Duodenal mucosa (tissue), 2 donors: ENCODE measurements at regions not wholly inside any gene's neighbourhood (a gene's known extent, or its start where the extent isn't known, plus 50 kb on each side); places are given as distances from the start of the nearest gene placed in this dataset.

Source experiments
- H3K27ac ChIP-seq: one replicate; pipeline ENCODE4 v1.7.0; 2013; ENCODE audit warnings: low read depth, low read length
- H3K27me3 ChIP-seq, 2 donors: one replicate each; pipeline ENCODE4 v1.7.0; 2013; ENCODE audit warnings: low read length in 2 of 2, control low read depth in 1 of 2; ENCODE audit not compliant: insufficient read depth in 2 of 2, control insufficient read depth in 1 of 2
- H3K36me3 ChIP-seq, 2 donors: one replicate each; pipeline ENCODE4 v1.7.0; 2013; ENCODE audit warnings: low read length in 2 of 2, control low read depth in 1 of 2; ENCODE audit not compliant: insufficient read depth in 2 of 2, control insufficient read depth in 1 of 2
- H3K4me1 ChIP-seq, 2 donors: one replicate each; pipeline ENCODE4 v1.7.0; 2013; ENCODE audit warnings: low read length in 2 of 2, control low read depth in 1 of 2; ENCODE audit not compliant: insufficient read depth in 2 of 2, control insufficient read depth in 1 of 2
- H3K4me3 ChIP-seq, 2 donors: one replicate each; pipeline ENCODE4 v1.7.0; 2013; ENCODE audit warnings: low read length in 2 of 2, low read depth in 1 of 2
- H3K9ac ChIP-seq, 2 donors: one replicate each; pipeline ENCODE4 v1.7.0; 2013; ENCODE audit warnings: low read length in 2 of 2, low read depth in 1 of 2
- H3K9me3 ChIP-seq, 2 donors: one replicate each; pipeline ENCODE4 v1.7.0; 2013; ENCODE audit warnings: low read length in 2 of 2, control low read depth in 1 of 2; ENCODE audit not compliant: control insufficient read depth in 1 of 2

DNA sequence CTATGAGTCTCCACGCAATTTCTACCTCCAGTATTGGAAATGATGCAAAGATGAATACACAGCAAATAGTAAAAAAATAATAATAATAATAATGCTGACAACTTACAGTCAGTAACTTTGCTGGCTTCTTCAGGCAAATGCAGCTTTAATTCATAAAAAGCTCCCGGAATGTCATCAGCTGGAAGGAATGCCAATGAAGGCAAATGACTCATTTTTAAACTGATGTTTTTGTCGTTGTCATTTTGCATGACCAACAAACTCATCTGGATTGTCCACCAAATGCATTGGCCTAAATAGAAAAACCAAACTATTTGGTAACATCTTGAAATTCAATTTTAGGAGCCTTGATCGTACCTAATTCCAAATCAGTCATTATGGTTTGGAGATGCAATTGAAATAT is 217.1 kb downstream of the ALDH8A1 start:
- H3K27ac ChIP-seq = no peak overlapping the region
- H3K9me3 ChIP-seq = no peaks in the 10 kb centered on the region
- no peaks in the 10 kb centered on the region for H3K36me3 ChIP-seq
- H3K9ac ChIP-seq = no peak overlapping the region
- H3K27me3 ChIP-seq = no peaks in the 10 kb centered on the region
- H3K4me1 ChIP-seq = no peaks in the 10 kb centered on the region
- H3K4me3 ChIP-seq = no peak overlapping the region

DNA sequence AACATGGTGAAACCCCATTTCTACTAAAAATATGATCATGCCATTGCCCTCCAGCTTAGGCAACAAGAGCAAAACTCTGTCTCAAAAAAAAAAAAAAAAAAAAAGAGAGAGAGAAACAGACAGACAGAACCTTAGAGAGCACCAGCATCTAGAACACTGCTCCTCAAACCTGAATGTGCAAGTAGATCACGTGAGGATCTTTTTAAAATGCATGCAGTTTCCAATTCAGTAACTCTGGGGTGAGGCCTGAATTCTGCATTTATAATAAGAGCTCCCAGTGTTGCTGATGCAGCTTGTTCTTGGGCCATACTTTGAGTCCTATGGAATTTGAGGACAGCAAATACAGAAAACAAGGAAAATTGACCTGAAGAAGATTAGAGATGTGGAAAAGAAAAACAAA is 218.3 kb downstream of the ALDH8A1 start:
- no peaks in the 10 kb centered on the region for H3K27me3 ChIP-seq
- H3K4me3 ChIP-seq = no peak overlapping the region
- no peak overlapping the region for H3K27ac ChIP-seq
- H3K9me3 ChIP-seq = no peaks in the 10 kb centered on the region
- H3K36me3 ChIP-seq = no peaks in the 10 kb centered on the region
- H3K9ac ChIP-seq = no peak overlapping the region
- H3K4me1 ChIP-seq = no peaks in the 10 kb centered on the region

DNA sequence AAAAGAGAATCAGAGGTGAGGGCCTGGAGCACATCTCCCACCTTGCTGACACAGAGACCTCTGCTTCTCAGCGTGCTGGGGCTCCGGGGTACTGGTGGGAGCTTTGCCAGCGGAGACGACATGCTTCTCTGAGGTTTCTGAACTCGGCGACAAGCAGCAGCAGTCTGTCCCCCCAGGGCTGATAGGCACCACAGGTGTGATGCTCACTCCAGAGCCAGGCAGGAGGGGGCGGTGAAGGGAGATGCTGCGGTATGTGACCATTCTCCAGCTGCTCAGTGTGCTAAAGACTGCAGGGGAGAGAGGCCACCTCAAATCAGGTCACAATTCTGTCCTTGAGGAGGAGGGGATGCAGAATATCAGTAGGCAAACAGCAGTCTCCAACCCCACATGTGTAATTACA is 219.9 kb downstream of the ALDH8A1 start:
- Histone ChIP-seq H3K4me1 (no peaks in the 10 kb centered on the region), H3K36me3 (no peaks in the 10 kb centered on the region), H3K9ac (no peak overlapping the region), H3K4me3 (no peak overlapping the region), H3K27ac (no peak overlapping the region), H3K9me3 (no peaks in the 10 kb centered on the region), H3K27me3 (no peaks in the 10 kb centered on the region)

DNA sequence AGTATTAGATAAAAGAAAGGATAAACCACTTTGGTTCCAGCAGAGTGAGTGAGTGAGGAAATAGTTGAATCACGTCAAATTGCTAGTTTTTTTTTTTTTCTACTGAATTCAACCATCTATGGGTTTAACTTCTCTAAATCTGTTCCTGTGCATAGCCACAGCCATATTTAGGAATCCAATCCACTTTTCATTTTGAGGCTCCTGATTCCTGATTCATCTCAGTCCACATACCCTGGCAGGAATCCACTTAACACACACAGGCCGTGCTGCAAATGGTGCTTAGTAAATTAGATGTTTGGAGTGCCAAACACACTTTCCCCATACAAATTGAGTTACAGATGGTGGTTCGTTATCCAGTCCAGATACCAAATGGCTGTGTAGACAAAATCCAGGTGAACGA is 220.3 kb downstream of the ALDH8A1 start:
- H3K36me3 ChIP-seq = no peaks in the 10 kb centered on the region
- no peak overlapping the region for H3K4me3 ChIP-seq
- no peaks in the 10 kb centered on the region for H3K27me3 ChIP-seq
- no peak overlapping the region for H3K9ac ChIP-seq
- H3K9me3 ChIP-seq = no peaks in the 10 kb centered on the region
- H3K27ac ChIP-seq = no peak overlapping the region
- peaks cover 0 to under 1% of the 10 kb centered on the region in 2 donors for H3K4me1 ChIP-seq

GRCh38 chr6:134727081-134727480 is 222.8 kb downstream of the ALDH8A1 start:
- no peak overlapping the region for H3K27ac ChIP-seq
- H3K9me3 ChIP-seq = no peaks in the 10 kb centered on the region
- no peaks in the 10 kb centered on the region for H3K36me3 ChIP-seq
- H3K4me1 ChIP-seq = peaks cover 4 to 10% of the 10 kb centered on the region in 2 donors
- H3K4me3 ChIP-seq = no peak overlapping the region
- no peaks in the 10 kb centered on the region for H3K27me3 ChIP-seq
- H3K9ac ChIP-seq = no peak overlapping the region

DNA sequence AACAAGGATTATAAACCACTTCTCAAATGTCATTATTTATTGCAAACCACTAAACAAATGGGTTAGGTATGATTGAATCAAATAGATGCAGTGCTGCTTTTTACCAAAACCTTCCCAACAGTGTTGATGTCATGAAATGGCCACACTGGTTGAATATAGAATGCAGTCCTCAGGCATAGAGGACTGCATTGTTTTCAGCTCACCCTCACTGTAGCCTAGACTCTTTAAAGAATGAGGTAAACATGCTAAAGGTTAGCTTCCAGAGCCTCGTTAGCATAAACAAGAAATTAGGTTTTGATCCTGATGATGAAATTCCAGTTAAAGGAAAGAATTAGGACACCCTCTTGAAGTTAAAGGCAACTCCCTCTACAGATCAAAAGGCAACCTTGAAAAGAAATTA is 224.3 kb downstream of the ALDH8A1 start:
- no peaks in the 10 kb centered on the region for H3K36me3 ChIP-seq
- peaks cover 10 to 17% of the 10 kb centered on the region in 2 donors for H3K4me1 ChIP-seq
- H3K9me3 ChIP-seq = no peaks in the 10 kb centered on the region
- H3K27ac ChIP-seq = no peak overlapping the region
- no peaks in the 10 kb centered on the region for H3K27me3 ChIP-seq
- H3K9ac ChIP-seq = no peak overlapping the region
- H3K4me3 ChIP-seq = no peak overlapping the region

DNA sequence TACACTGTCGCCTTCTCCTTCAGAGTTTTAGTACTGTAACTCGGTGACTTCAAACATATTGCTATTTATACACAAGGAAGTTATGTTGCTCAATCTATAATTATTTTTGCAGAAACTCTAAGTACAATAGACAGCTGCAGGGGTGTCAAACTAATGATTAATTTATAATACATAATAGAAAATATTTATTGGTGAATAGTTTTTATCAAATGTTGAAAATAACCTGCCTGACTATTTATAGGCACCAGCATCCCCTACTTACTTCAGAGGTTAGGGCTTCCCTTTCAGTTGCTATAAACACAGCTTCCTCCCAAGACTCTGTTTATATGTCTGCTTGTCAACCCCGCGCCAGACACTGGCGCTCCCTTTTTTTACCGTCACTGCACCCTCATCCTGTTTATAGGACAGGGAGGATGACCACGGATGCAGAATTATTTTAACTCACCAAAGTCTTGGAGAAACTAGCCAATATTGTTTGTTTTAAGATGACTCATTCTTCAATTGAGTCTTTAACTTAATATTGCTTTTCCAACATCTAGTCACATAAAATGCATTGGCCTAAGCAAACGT is 225.0 kb downstream of the ALDH8A1 start:
- Histone ChIP-seq H3K27me3 (no peaks in the 10 kb centered on the region), H3K9me3 (no peaks in the 10 kb centered on the region), H3K4me1 (peaks cover 10 to 17% of the 10 kb centered on the region in 2 donors), H3K4me3 (no peak overlapping the region), H3K36me3 (no peaks in the 10 kb centered on the region), H3K27ac (no peak overlapping the region), H3K9ac (no peak overlapping the region)

- no peak overlapping the region for H3K9ac ChIP-seq
- H3K36me3 ChIP-seq = no peaks in the 10 kb centered on the region
- H3K27ac ChIP-seq = no peak overlapping the region
- peaks cover 10 to 17% of the 10 kb centered on the region in 2 donors for H3K4me1 ChIP-seq
- H3K9me3 ChIP-seq = no peaks in the 10 kb centered on the region
- H3K4me3 ChIP-seq = no peak overlapping the region
- no peaks in the 10 kb centered on the region for H3K27me3 ChIP-seq
Observed at GRCh38 chr6:134723081-134723871, 226.6 kb downstream of the ALDH8A1 start.

DNA sequence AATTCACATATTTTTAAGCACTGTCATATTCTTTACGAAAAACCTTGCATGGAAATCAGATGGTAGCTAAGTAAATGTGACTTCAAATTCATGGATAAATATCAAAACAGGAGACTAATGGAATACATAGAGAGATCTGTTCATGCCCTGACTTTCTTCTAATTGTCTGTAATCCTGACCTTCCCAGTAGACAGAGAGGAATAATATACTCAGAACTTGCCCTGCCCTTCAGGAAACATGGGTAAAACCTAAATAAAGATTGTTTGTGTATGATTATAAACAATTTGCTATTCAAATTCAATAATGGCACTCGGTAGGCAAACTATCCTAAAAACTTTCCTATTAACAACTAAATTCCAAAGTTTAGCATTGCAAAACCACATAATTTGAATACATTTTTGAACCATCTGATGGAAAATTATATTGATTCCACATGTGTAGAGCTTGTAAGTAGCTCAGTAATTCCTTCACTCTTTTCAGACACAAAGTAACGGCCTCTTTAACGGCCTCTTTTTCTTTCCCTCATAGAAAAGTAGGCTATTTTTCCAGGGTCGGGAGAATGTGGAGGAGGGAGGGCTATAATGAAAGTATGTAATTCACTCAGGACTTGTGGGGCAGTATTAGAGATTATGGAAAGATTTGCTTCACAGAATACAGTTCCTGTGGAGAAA is 227.6 kb downstream of the ALDH8A1 start:
- no peak overlapping the region for H3K9ac ChIP-seq
- no peak overlapping the region for H3K4me3 ChIP-seq
- H3K27ac ChIP-seq = no peak overlapping the region
- no peaks in the 10 kb centered on the region for H3K36me3 ChIP-seq
- no peaks in the 10 kb centered on the region for H3K9me3 ChIP-seq
- H3K4me1 ChIP-seq = peaks cover 10 to 17% of the 10 kb centered on the region in 2 donors
- H3K27me3 ChIP-seq = no peaks in the 10 kb centered on the region

GRCh38 chr6:134721060-134721405 is 228.9 kb downstream of the ALDH8A1 start:
- H3K27me3 ChIP-seq = no peaks in the 10 kb centered on the region
- no peaks in the 10 kb centered on the region for H3K9me3 ChIP-seq
- no peaks in the 10 kb centered on the region for H3K36me3 ChIP-seq
- no peak overlapping the region for H3K9ac ChIP-seq
- H3K27ac ChIP-seq = no peak overlapping the region
- peaks cover 10 to 17% of the 10 kb centered on the region in 2 donors for H3K4me1 ChIP-seq
- H3K4me3 ChIP-seq = no peak overlapping the region
